Ishikawa (cell line): ENCODE measurements at regions not wholly inside any gene's neighbourhood (a gene's known extent, or its start where the extent isn't known, plus 50 kb on each side); places are given as distances from the start of the nearest gene placed in this dataset.
A peak's percentile ranks its signal among the peaks of the same experiment; 100 is the strongest.

ENCODE experiments used
- CEBPB ChIP-seq: IDR thresholded peaks from 2 replicates; pipeline ENCODE4 v1.6.1; 2012
- CREB1 ChIP-seq: IDR thresholded peaks from 2 replicates; pipeline ENCODE4 v1.6.1; 2012; ENCODE audit warnings: low read depth
- EGR1 ChIP-seq: IDR thresholded peaks from 2 replicates; pipeline ENCODE4 v1.6.1; 2012
- EP300 ChIP-seq: IDR thresholded peaks from 2 replicates; pipeline ENCODE4 v1.6.1; 2012; ENCODE audit warnings: borderline replicate concordance
- FOXM1 ChIP-seq: IDR thresholded peaks from 2 replicates; pipeline ENCODE4 v1.6.1; 2012; ENCODE audit warnings: low read depth, borderline replicate concordance
- NFIC ChIP-seq: IDR thresholded peaks from 2 replicates; pipeline ENCODE4 v1.6.1; 2012
- RAD21 ChIP-seq: IDR thresholded peaks from 2 replicates; pipeline ENCODE4 v1.6.1; 2012; ENCODE audit warnings: low read depth
- TAF1 ChIP-seq: IDR thresholded peaks from 2 replicates; pipeline ENCODE4 v1.6.1; 2012; ENCODE audit warnings: low read depth, mild to moderate bottlenecking
- TCF12 ChIP-seq: IDR thresholded peaks from 2 replicates; pipeline ENCODE4 v1.6.1; 2012; ENCODE audit warnings: low read depth
- TEAD4 ChIP-seq: IDR thresholded peaks from 2 replicates; pipeline ENCODE4 v1.6.1; 2012
- YY1 ChIP-seq: IDR thresholded peaks from 2 replicates; pipeline ENCODE4 v1.6.1; 2012; ENCODE audit warnings: low read depth
- ZBTB7A ChIP-seq: IDR thresholded peaks from 2 replicates; pipeline ENCODE4 v1.6.1; 2012; ENCODE audit warnings: low read depth
- TF ChIP-seq, protein P1 (sequence below): IDR thresholded peaks from 2 replicates; pipeline ENCODE4 v1.6.1; 2012; ENCODE audit warnings: low read depth, mild to moderate bottlenecking
- TF ChIP-seq, protein P2 (sequence below): IDR thresholded peaks from 2 replicates; pipeline ENCODE4 v1.6.1; 2012
- TF ChIP-seq, protein P3 (sequence below): IDR thresholded peaks from 2 replicates; pipeline ENCODE4 v1.6.1; 2012

DNA sequence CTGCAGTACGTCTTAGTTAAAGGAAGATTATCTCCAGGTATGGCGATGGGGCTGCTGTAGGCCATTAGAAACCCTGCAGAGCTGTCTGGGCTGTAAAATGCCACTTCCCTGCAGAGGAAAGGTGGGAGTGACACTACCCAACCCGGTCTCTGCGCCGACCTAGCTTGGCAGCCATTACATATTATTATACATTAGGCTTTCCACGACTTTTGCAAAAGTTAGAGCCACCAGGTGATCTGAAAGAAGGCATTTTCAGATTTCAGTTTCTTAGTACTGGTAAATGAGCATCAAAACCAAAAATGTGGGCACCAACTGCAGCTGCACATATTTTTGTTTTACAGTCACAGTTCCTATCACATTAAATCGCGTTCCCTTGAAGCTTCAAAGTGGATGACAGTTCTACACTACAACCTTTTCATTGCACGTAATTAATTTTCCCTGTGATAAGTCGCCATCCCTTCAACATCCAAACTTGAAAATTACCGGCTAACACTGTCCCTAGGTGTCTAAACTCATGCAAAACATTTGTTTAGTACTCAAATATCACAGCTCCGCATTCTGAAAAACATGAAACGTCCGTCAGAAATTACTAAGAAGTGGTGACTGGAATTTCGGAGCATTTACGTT is 81.4 kb upstream of the CHD2 start:
- TF ChIP-seq CREB1 = no peak
- TF ChIP-seq EGR1 = 0 out of 2 replicates have a peak, but pooled peaks have one; percentile 16
- TF ChIP-seq EP300 = no peak
- TF ChIP-seq, protein P1, sequence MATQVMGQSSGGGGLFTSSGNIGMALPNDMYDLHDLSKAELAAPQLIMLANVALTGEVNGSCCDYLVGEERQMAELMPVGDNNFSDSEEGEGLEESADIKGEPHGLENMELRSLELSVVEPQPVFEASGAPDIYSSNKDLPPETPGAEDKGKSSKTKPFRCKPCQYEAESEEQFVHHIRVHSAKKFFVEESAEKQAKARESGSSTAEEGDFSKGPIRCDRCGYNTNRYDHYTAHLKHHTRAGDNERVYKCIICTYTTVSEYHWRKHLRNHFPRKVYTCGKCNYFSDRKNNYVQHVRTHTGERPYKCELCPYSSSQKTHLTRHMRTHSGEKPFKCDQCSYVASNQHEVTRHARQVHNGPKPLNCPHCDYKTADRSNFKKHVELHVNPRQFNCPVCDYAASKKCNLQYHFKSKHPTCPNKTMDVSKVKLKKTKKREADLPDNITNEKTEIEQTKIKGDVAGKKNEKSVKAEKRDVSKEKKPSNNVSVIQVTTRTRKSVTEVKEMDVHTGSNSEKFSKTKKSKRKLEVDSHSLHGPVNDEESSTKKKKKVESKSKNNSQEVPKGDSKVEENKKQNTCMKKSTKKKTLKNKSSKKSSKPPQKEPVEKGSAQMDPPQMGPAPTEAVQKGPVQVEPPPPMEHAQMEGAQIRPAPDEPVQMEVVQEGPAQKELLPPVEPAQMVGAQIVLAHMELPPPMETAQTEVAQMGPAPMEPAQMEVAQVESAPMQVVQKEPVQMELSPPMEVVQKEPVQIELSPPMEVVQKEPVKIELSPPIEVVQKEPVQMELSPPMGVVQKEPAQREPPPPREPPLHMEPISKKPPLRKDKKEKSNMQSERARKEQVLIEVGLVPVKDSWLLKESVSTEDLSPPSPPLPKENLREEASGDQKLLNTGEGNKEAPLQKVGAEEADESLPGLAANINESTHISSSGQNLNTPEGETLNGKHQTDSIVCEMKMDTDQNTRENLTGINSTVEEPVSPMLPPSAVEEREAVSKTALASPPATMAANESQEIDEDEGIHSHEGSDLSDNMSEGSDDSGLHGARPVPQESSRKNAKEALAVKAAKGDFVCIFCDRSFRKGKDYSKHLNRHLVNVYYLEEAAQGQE = no peak
- no peak for TF ChIP-seq RAD21
- TF ChIP-seq NFIC = no peak
- TF ChIP-seq TCF12 = no peak

DNA sequence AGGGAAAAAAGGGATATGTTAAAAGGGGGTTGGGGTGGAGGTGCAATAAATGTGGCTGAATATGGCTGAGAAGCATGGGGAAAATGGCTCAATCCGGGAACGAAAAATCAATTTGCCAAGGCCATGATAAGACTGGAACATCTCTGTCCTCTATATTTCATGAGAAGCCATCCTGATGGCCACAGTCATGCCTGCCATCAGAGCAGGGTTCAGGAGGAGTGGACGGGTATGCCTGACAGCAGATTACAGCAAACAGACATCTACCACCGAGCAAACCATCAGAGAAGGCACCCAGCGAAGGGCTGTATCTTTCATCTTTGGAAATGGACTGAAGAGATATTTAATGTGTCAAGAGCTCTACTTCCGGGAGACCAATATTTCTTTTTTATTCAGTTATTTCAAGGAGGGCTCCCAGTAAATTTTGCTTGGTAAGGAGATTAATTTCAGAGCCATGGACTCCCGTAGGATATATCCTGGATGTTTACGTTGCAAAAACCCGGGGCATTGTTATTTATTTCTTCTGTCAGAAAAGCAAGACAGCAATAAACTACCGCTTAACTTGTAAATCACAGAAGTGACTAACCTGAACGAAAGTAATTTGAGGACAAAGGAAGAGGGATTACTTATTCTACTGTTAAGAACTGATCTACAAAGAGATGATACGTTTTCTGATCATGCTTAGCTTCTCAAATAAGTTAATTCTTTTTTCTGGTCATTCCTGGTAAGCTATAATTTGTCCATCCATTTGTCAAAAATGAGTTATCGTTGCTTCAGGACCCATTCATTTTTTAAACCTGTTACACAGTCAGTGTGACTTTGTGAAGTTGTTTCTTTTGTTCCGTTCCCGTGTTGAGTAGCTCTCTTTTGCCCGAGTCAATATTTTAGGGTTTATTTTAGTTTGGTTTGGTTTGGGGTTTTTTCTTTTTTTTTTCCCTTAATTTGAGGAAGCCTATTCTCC is 80.6 kb upstream of the CHD2 start:
- TF ChIP-seq NFIC = no peak
- no peak for TF ChIP-seq RAD21
- no peak for TF ChIP-seq EGR1
- TF ChIP-seq, protein P2, sequence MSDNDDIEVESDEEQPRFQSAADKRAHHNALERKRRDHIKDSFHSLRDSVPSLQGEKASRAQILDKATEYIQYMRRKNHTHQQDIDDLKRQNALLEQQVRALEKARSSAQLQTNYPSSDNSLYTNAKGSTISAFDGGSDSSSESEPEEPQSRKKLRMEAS = no peak
- TF ChIP-seq CEBPB = no peak
- TF ChIP-seq, protein P3, sequence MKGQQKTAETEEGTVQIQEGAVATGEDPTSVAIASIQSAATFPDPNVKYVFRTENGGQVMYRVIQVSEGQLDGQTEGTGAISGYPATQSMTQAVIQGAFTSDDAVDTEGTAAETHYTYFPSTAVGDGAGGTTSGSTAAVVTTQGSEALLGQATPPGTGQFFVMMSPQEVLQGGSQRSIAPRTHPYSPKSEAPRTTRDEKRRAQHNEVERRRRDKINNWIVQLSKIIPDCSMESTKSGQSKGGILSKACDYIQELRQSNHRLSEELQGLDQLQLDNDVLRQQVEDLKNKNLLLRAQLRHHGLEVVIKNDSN = no peak
- no peak for TF ChIP-seq ZBTB7A
- no peak for TF ChIP-seq TCF12
- TF ChIP-seq FOXM1 = no peak
- TF ChIP-seq TEAD4 = no peak
- TF ChIP-seq CREB1 = no peak
- no peak for TF ChIP-seq EP300
- TF ChIP-seq, protein P1 = no peak
- TF ChIP-seq TAF1 = no peak
- TF ChIP-seq YY1 = no peak

DNA sequence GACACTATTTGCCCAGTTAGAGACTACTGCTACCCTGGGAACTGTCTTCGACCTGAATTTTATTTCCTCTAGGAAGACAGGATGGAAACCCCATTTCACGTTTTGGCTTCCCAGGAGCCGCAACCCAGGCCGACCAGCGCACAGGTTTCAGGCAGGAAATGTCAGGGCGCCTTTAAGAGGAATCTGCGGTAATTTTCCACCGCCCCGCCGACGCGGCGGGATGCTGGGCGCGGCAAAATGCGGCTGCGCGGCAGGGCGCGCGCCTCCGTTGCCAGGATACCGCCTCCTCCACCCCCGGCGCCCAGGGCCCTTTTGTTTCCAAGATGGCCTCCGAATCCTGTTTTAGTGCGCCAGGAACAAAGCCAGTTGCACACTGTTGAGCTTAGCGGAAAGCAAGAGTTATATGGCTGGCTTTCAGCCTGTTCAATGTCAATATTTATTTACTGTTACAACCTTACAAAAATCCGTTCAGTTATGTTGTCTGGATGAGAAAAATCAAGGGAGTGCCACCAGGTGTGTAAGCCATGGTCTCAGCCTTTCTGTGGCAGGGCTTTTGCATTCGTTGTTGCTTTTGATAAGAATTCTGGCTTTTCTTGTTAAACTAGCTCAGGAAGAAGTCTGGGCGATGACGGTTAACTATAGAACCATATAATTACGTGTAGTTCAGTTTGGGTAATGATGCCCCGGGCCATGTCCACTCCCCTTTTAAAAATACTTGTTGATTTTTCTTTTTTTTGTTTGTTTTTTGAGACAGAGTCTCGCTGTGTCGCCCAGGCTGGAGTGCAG is 79.7 kb upstream of the CHD2 start:
- TF ChIP-seq YY1 = peak; percentile 90
- TF ChIP-seq, protein P1 = no peak
- TF ChIP-seq, protein P2 = peak; percentile 67
- TF ChIP-seq TAF1 = peak; percentile 80
- TF ChIP-seq EP300 = peak; percentile 50; the same call in 1 of the 2 replicates
- TF ChIP-seq NFIC = no peak
- TF ChIP-seq EGR1 = peak; percentile 57; the same call in 1 of the 2 replicates
- no peak for TF ChIP-seq ZBTB7A

DNA sequence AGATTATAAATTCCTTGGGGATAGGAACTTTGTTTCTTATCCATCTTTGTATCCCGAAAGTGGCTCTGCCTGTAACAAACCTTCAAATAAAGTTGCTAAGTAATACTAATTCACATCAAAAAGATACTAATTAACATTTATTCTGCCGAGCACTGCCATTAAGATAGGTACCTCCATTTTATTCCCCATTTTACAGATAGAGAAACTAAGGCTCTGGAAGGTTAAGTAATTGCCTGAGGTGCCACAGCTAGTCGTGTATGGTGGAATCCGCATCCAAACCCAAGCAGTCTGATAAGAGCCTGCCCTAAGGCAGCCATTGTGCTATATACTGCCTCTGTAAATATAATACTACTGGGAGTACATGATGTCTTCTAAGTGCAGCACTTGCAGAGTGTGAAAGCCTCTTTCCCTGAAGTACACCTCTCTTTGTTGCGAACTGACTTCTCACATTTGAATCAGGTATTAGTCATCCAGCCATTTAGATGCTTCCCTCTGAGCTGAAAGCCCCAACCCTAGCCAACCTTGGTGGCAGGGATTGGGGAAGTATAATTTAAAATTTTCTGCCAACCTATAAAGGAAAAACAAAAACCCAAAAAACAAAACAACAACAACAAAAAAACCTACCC is 78.5 kb upstream of the CHD2 start:
- no peak for TF ChIP-seq CREB1
